ENCODE measurements at regions not wholly inside any gene's neighbourhood (a gene's known extent, or its start where the extent isn't known, plus 50 kb on each side); places are given as distances from the start of the nearest gene placed in this dataset.

GRCh38 chr7:81285142-81285871 is 366.5 kb upstream of the SEMA3C start:
- Histone ChIP-seq H3K4me3 (no peak overlapping the region), H3K4me1 (no peaks in the 10 kb centered on the region), H3K36me3 (no peaks in the 10 kb centered on the region), H3K27me3 (no peaks in the 10 kb centered on the region), H3K27ac (no peak overlapping the region), H3K9me3 (peaks cover 0 to 4% of the 10 kb centered on the region in 2 donors)
- no peak for ATAC-seq
- DNase-seq = no peak
- no peak for TF ChIP-seq CTCF (IDR thresholded peaks at IDR 0.05)
- intact Hi-C loops (cut with DNase I) = no loop called here

- DNase-seq (no peak), ATAC-seq (no peak)
- Histone ChIP-seq H3K4me1 (no peaks in the 10 kb centered on the region), H3K27ac (no peak overlapping the region), H3K36me3 (no peaks in the 10 kb centered on the region), H3K4me3 (no peak overlapping the region), H3K9me3 (peaks cover 0 to 4% of the 10 kb centered on the region in 2 donors), H3K27me3 (no peaks in the 10 kb centered on the region)
- intact Hi-C loops (cut with DNase I) = no loop called here
- TF ChIP-seq CTCF (IDR thresholded peaks at IDR 0.05) = no peak
These were observed 365.7 kb upstream of the SEMA3C start for GRCh38 chr7:81284576-81284975.

- no peaks in the 10 kb centered on the region for H3K36me3 ChIP-seq
- DNase-seq = no peak
- no peak for TF ChIP-seq CTCF (IDR thresholded peaks at IDR 0.05)
- no peak for ATAC-seq
- no peak overlapping the region for H3K27ac ChIP-seq
- H3K4me1 ChIP-seq = no peaks in the 10 kb centered on the region
- no peak overlapping the region for H3K4me3 ChIP-seq
- H3K27me3 ChIP-seq = no peaks in the 10 kb centered on the region
- intact Hi-C loops (cut with DNase I) = no loop called here
- peaks cover 0 to 2% of the 10 kb centered on the region in 2 donors for H3K9me3 ChIP-seq
These were observed 361.7 kb upstream of the SEMA3C start for GRCh38 chr7:81280531-81280930.

- H3K4me1 ChIP-seq = no peaks in the 10 kb centered on the region
- no peak for ATAC-seq
- DNase-seq = no peak
- no peak overlapping the region for H3K4me3 ChIP-seq
- H3K27me3 ChIP-seq = no peaks in the 10 kb centered on the region
- TF ChIP-seq CTCF (IDR thresholded peaks at IDR 0.05) = no peak
- H3K9me3 ChIP-seq = no peaks in the 10 kb centered on the region
- intact Hi-C loops (cut with DNase I) = no loop called here
- H3K27ac ChIP-seq = no peak overlapping the region
- no peaks in the 10 kb centered on the region for H3K36me3 ChIP-seq
These were observed 358.8 kb upstream of the SEMA3C start for GRCh38 chr7:81277691-81278090.

GRCh38 chr7:81273601-81274397 is 354.9 kb upstream of the SEMA3C start:
- Histone ChIP-seq H3K4me3 (no peak overlapping the region), H3K27ac (no peak overlapping the region), H3K4me1 (no peaks in the 10 kb centered on the region), H3K27me3 (no peaks in the 10 kb centered on the region), H3K36me3 (no peaks in the 10 kb centered on the region), H3K9me3 (no peaks in the 10 kb centered on the region)
- TF ChIP-seq CTCF (IDR thresholded peaks at IDR 0.05) = no peak
- intact Hi-C loops (cut with DNase I) = no loop called here
- ATAC-seq = no peak
- DNase-seq = no peak

Data from left lung (tissue), 4 donors.